Prostate gland (tissue), 2 donors: ENCODE measurements at regions not wholly inside any gene's neighbourhood (a gene's known extent, or its start where the extent isn't known, plus 50 kb on each side); places are given as distances from the start of the nearest gene placed in this dataset.

Source experiments
- DNase-seq: peaks from one replicate; pipeline ENCODE4 v3.0.0-alpha.2; 2019; ENCODE audit warnings: low spot score
- H3K27ac ChIP-seq, 2 donors: fragments of 200-600 bp; sonication (generic); 2 replicates each; pipeline ENCODE4 v1.5.1; 2017 to 2019
- H3K27me3 ChIP-seq: fragments of 200-600 bp; sonication (generic); replicated peaks from 2 replicates; pipeline ENCODE4 v1.5.1; 2019; ENCODE audit not compliant: insufficient read depth
- H3K36me3 ChIP-seq, 2 donors: fragments of 200-600 bp; sonication (generic); 1 replicate in 1 of 2; 2 replicates in 1 of 2; pipeline versions ENCODE4 v1.5.1 to v1.8.1; 2017 to 2019
- H3K4me1 ChIP-seq: fragments of 200-600 bp; sonication (generic); replicated peaks from 2 replicates; pipeline ENCODE4 v1.5.1; 2019
- H3K4me3 ChIP-seq, 2 donors: fragments of 200-600 bp; sonication (generic); 2 replicates each; pipeline ENCODE4 v1.5.1; 2017 to 2019
- H3K9me3 ChIP-seq: fragments of 200-600 bp; sonication (generic); 2 replicates; pipeline ENCODE4 v1.5.1; 2017
- CTCF ChIP-seq, 4 experiments: fragments of 200-600 bp in 2 of 4; fragments of 450-650 bp in 2 of 4; sonication (generic) in 2 of 4; IDR thresholded peaks; 1 replicate in 3 of 4; 2 replicates in 1 of 4; pipeline ENCODE4 v1.5.1; 2016 to 2019; ENCODE audit warnings: antibody characterized with exemption in 4 of 4, mild to moderate bottlenecking in 2 of 4, moderate library complexity in 2 of 4
- POLR2A ChIP-seq: fragments of 450-650 bp; IDR thresholded peaks from one replicate; pipeline ENCODE4 v1.6.1; 2016; ENCODE audit warnings: antibody characterized with exemption, mild to moderate bottlenecking
- POLR2AphosphoS5 ChIP-seq: sonication (generic); formaldehyde crosslinking; IDR thresholded peaks from one replicate; pipeline ENCODE4 v1.6.1; 2017; ENCODE audit warnings: antibody characterized with exemption
- WGBS: methylation state at CpG from one replicate; pipeline ENCODE4 v1.1.5; 2018; 5-methylcytosine and 5-hydroxymethylcytosine counted together
- intact Hi-C: fragments of 100-400 bp; cut with DNase I; formaldehyde crosslinking; loops from one replicate; pipeline ENCODE4 v1.14.2; 2022

- intact Hi-C loops, result no loop called here
- 83% methylated on average over 5 of the region's 5 CpGs for WGBS
- Histone ChIP-seq H3K27ac (no peak overlapping the region), H3K4me1 (no peaks in the 10 kb centered on the region), H3K4me3 (no peak overlapping the region), H3K27me3 (no peaks in the 10 kb centered on the region), H3K36me3 (no peaks in the 10 kb centered on the region), H3K9me3 (no peaks in the 10 kb centered on the region)
- DNase-seq, result no peak
- no peak for TF ChIP-seq POLR2A
- TF ChIP-seq CTCF (IDR thresholded peaks at IDR 0.05), result no peak
- TF ChIP-seq POLR2AphosphoS5, result no peak
Measured at GRCh38 chr2:104707056-104707455, 146.9 kb upstream of the POU3F3 start.

- no peak for DNase-seq
- TF ChIP-seq CTCF (IDR thresholded peaks at IDR 0.05), result no peak
- no peak for TF ChIP-seq POLR2A
- no peak for TF ChIP-seq POLR2AphosphoS5
- H3K9me3 ChIP-seq, result no peaks in the 10 kb centered on the region
- WGBS, result 89% methylated on average over 3 of the region's 3 CpGs
- intact Hi-C loops, result no loop called here
- no peak overlapping the region for H3K4me3 ChIP-seq
- H3K27ac ChIP-seq, result no peak overlapping the region
- no peaks in the 10 kb centered on the region for H3K27me3 ChIP-seq
- H3K4me1 ChIP-seq, result no peaks in the 10 kb centered on the region
- H3K36me3 ChIP-seq, result no peaks in the 10 kb centered on the region
Measured at GRCh38 chr2:104708967-104709366, 144.9 kb upstream of the POU3F3 start.

GRCh38 chr2:104716061-104716460, 137.9 kb upstream of the POU3F3 start:
- 97% methylated on average over 4 of the region's 4 CpGs for WGBS

GRCh38 chr2:104733226-104733943, 120.5 kb upstream of the POU3F3 start:
- TF ChIP-seq CTCF (IDR thresholded peaks at IDR 0.05) (no peak), POLR2A (no peak), POLR2AphosphoS5 (no peak)
- Histone ChIP-seq H3K4me3 (no peak overlapping the region), H3K36me3 (no peaks in the 10 kb centered on the region), H3K27me3 (no peaks in the 10 kb centered on the region), H3K4me1 (no peaks in the 10 kb centered on the region), H3K27ac (no peak overlapping the region), H3K9me3 (no peaks in the 10 kb centered on the region)
- WGBS, result 82% methylated on average over 6 of the region's 6 CpGs
- DNase-seq, result no peak
- intact Hi-C loops, result no loop called here

More at GRCh38 chr2:104716061-104716460, 137.9 kb upstream of the POU3F3 start:
- H3K4me1 ChIP-seq, result no peaks in the 10 kb centered on the region
- no peak for DNase-seq
- H3K27me3 ChIP-seq, result no peaks in the 10 kb centered on the region
- H3K9me3 ChIP-seq, result no peaks in the 10 kb centered on the region
- intact Hi-C loops, result no loop called here
- H3K36me3 ChIP-seq, result no peaks in the 10 kb centered on the region
- no peak for TF ChIP-seq POLR2AphosphoS5
- no peak for TF ChIP-seq POLR2A
- H3K4me3 ChIP-seq, result no peak overlapping the region
- no peak overlapping the region for H3K27ac ChIP-seq

GRCh38 chr2:104734937-104735586, 118.9 kb upstream of the POU3F3 start:
- WGBS, result 61% methylated on average over 6 of the region's 6 CpGs
- no peak overlapping the region for H3K27ac ChIP-seq
- no peaks in the 10 kb centered on the region for H3K9me3 ChIP-seq
- H3K4me1 ChIP-seq, result no peaks in the 10 kb centered on the region
- H3K27me3 ChIP-seq, result no peaks in the 10 kb centered on the region
- intact Hi-C loops, result no loop called here
- TF ChIP-seq POLR2AphosphoS5, result no peak
- TF ChIP-seq POLR2A, result no peak
- TF ChIP-seq CTCF (IDR thresholded peaks at IDR 0.05), result no peak
- no peaks in the 10 kb centered on the region for H3K36me3 ChIP-seq
- no peak overlapping the region for H3K4me3 ChIP-seq
- DNase-seq, result no peak
